Hepatocyte (in vitro differentiated cells): ENCODE measurements at regions not wholly inside any gene's neighbourhood (a gene's known extent, or its start where the extent isn't known, plus 50 kb on each side); places are given as distances from the start of the nearest gene placed in this dataset.

Experiments
- EZH2 ChIP-seq: fragments of 200-600 bp; sonication (generic); IDR thresholded peaks from 2 replicates; pipeline ENCODE4 v1.6.1; 2016; ENCODE audit warnings: antibody characterized with exemption, mild to moderate bottlenecking, borderline replicate concordance
- EZH2phosphoT487 ChIP-seq: fragments of 200-600 bp; sonication (generic); IDR thresholded peaks from one replicate; pipeline ENCODE4 v1.6.1; 2018; ENCODE audit warnings: antibody characterized with exemption, mild to moderate bottlenecking, low read depth, moderate library complexity; ENCODE audit not compliant: unreplicated experiment, severe bottlenecking
- TF ChIP-seq, protein P1 (sequence below): fragments of 200-600 bp; sonication (generic); IDR thresholded peaks from 2 replicates; pipeline ENCODE4 v1.5.1; 2016; ENCODE audit warnings: antibody characterized with exemption, mild to moderate bottlenecking; ENCODE audit not compliant: poor library complexity

DNA sequence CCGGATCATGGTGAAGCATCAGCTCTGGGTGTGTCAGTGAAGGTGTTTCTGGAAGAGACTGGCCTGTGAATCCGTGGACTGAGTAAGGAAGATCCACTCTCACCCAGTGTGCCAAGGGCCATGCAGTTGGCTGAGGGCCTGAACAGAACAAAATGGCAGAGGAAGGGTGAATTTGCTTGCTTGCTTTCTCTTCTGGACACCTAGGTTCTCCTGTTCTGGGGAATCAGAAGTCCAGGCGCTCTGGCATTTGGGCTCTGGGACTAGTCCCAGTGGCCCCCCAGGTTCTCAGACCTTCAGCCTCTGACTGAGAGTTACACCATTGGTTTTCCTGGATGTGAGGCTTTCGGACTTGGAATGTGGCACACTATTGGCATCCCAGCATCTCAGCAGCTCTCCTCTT, 1170.8 kb downstream of the TBC1D22A start:
- TF ChIP-seq EZH2 (no peak), EZH2phosphoT487 (no peak)
- TF ChIP-seq, protein P1, sequence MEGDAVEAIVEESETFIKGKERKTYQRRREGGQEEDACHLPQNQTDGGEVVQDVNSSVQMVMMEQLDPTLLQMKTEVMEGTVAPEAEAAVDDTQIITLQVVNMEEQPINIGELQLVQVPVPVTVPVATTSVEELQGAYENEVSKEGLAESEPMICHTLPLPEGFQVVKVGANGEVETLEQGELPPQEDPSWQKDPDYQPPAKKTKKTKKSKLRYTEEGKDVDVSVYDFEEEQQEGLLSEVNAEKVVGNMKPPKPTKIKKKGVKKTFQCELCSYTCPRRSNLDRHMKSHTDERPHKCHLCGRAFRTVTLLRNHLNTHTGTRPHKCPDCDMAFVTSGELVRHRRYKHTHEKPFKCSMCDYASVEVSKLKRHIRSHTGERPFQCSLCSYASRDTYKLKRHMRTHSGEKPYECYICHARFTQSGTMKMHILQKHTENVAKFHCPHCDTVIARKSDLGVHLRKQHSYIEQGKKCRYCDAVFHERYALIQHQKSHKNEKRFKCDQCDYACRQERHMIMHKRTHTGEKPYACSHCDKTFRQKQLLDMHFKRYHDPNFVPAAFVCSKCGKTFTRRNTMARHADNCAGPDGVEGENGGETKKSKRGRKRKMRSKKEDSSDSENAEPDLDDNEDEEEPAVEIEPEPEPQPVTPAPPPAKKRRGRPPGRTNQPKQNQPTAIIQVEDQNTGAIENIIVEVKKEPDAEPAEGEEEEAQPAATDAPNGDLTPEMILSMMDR = no peak
